Duodenal mucosa (tissue), 2 donors: ENCODE measurements at regions not wholly inside any gene's neighbourhood (a gene's known extent, or its start where the extent isn't known, plus 50 kb on each side); places are given as distances from the start of the nearest gene placed in this dataset.

Experiments used
- H3K27ac ChIP-seq: one replicate; pipeline ENCODE4 v1.7.0; 2013; ENCODE audit warnings: low read depth, low read length
- H3K27me3 ChIP-seq, 2 donors: one replicate each; pipeline ENCODE4 v1.7.0; 2013; ENCODE audit warnings: low read length in 2 of 2, control low read depth in 1 of 2; ENCODE audit not compliant: insufficient read depth in 2 of 2, control insufficient read depth in 1 of 2
- H3K36me3 ChIP-seq, 2 donors: one replicate each; pipeline ENCODE4 v1.7.0; 2013; ENCODE audit warnings: low read length in 2 of 2, control low read depth in 1 of 2; ENCODE audit not compliant: insufficient read depth in 2 of 2, control insufficient read depth in 1 of 2
- H3K4me1 ChIP-seq, 2 donors: one replicate each; pipeline ENCODE4 v1.7.0; 2013; ENCODE audit warnings: low read length in 2 of 2, control low read depth in 1 of 2; ENCODE audit not compliant: insufficient read depth in 2 of 2, control insufficient read depth in 1 of 2
- H3K4me3 ChIP-seq, 2 donors: one replicate each; pipeline ENCODE4 v1.7.0; 2013; ENCODE audit warnings: low read length in 2 of 2, low read depth in 1 of 2
- H3K9ac ChIP-seq, 2 donors: one replicate each; pipeline ENCODE4 v1.7.0; 2013; ENCODE audit warnings: low read length in 2 of 2, low read depth in 1 of 2
- H3K9me3 ChIP-seq, 2 donors: one replicate each; pipeline ENCODE4 v1.7.0; 2013; ENCODE audit warnings: low read length in 2 of 2, control low read depth in 1 of 2; ENCODE audit not compliant: control insufficient read depth in 1 of 2

DNA sequence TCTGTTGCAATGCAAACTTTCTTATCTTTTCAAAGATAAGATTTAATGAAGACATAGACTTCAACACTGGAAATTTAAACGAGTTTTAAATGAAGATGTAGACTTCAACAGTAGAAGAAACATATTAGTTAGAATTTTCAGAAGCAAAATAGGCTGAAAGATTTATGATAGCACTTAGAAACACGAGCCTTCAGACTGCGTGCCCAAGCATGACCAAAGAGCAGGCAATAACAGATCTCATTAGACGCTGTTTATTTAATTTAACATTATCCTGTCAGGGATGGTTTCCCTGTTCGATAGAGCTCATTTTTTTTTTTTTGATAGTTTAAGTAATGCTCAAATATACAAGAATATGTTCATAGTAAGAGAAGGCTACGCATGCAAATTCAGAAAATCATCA, 604.7 kb upstream of the SOX9 start:
- no peaks in the 10 kb centered on the region for H3K27me3 ChIP-seq
- no peaks in the 10 kb centered on the region for H3K36me3 ChIP-seq
- no peaks in the 10 kb centered on the region for H3K4me1 ChIP-seq
- H3K9me3 ChIP-seq = no peaks in the 10 kb centered on the region
- H3K27ac ChIP-seq = no peak overlapping the region
- no peak overlapping the region for H3K9ac ChIP-seq
- H3K4me3 ChIP-seq = no peak overlapping the region

DNA sequence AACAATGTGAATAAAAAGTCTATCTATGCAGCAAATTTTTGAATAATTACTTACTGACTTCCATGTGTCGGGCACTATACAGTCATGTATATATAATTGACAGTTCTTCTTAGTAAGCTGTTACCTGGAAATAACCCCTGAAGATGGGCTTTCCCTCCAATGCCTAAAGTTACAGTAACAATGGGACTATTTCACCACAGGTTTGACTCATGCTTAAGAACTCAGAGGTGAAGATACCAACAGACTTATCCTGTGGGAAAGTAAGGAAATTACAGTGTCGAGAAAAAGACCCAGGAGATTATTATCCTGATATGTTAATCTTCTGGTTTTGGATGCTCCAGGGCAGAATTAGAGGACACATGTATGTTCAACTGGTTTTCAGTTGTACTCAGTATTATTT, 601.5 kb upstream of the SOX9 start:
- Histone ChIP-seq H3K27ac (no peak overlapping the region), H3K4me3 (no peak overlapping the region), H3K9me3 (no peaks in the 10 kb centered on the region), H3K27me3 (no peaks in the 10 kb centered on the region), H3K9ac (no peak overlapping the region), H3K4me1 (no peaks in the 10 kb centered on the region), H3K36me3 (no peaks in the 10 kb centered on the region)

DNA sequence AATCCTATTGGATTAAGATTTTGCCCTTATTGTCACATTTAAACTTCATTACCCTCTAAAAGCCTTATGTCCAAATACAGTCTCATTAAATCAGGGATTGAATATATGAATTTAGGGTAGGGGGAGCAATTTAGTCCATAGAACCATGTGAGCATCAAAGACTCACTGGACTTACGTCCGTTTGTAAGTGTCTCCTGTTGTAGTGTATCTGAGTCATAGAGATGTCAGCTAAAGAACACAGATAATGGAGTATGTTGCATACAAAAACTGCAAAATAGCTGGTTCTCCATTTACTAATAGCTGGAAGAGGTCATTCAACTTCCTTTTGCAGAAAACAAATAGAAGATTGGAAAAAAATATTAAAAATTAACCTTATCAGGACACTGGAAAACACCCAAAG, 599.1 kb upstream of the SOX9 start:
- H3K36me3 ChIP-seq = no peaks in the 10 kb centered on the region
- H3K4me1 ChIP-seq = no peaks in the 10 kb centered on the region

DNA sequence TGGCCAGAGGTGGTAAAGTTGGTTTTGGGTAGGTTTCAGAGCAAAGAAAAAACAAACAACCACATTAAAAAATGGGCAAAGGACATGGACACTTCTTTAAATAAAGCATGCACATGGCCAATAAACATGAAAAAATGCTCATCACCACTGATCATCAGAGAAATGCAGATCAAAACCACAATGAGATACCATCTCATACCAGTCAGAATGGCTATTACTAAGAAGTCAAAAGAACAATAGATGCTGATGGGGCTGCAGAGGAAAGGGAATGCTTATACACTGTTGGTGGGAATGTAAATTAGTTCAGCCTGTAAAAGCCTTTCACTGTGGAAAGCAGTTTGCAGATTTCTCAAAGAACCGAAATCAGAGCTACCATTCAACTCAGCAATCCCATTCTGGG, 598.4 kb upstream of the SOX9 start:
- Histone ChIP-seq H3K27me3 (no peaks in the 10 kb centered on the region), H3K4me3 (no peak overlapping the region), H3K27ac (no peak overlapping the region), H3K9me3 (no peaks in the 10 kb centered on the region), H3K4me1 (no peaks in the 10 kb centered on the region), H3K36me3 (no peaks in the 10 kb centered on the region), H3K9ac (no peak overlapping the region)

More for the DNA sequence above, 599.1 kb upstream of the SOX9 start:
- Histone ChIP-seq H3K9ac (no peak overlapping the region), H3K27me3 (no peaks in the 10 kb centered on the region), H3K9me3 (no peaks in the 10 kb centered on the region), H3K4me3 (no peak overlapping the region), H3K27ac (no peak overlapping the region)

DNA sequence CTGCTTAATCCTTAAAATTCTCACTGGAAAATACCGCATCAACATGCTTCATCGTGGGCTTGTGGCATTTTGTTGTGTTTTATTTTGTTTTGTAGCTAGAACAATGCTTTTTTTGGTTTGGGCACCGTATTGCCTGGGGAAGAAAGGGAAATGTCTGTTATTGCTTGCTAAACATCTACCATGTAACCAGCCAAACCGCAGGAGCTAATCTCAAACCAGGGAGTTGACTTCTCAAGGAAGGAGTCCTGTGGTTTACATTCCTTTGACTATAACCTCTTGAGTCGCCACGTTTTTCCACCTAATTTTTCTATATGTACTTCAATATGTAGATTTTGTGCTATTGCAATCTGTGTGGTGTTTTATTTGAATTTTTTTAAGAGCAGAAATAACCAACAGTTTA, 593.5 kb upstream of the SOX9 start:
- no peak overlapping the region for H3K27ac ChIP-seq
- H3K4me3 ChIP-seq = no peak overlapping the region

DNA sequence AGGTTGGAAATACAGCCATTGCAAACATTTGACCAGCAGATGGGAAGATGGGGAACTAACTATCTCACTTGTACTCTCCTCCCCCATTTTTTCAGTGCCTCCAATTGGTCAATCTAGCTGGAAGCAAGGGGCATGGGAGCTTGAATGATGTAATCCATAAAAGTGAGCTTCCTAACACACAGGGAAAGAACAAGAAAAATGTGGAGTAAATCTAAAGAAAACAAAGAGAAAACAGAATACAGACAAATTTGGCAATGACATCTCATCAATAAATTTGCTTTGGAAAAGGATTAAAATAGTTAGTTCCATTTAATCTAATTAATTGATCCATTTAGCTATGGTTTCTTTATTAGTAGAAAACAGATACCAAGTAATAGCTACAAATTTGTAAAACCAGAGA, 592.6 kb upstream of the SOX9 start:
- Histone ChIP-seq H3K4me1 (no peaks in the 10 kb centered on the region), H3K4me3 (no peak overlapping the region), H3K36me3 (no peaks in the 10 kb centered on the region), H3K27me3 (no peaks in the 10 kb centered on the region), H3K27ac (no peak overlapping the region), H3K9me3 (no peaks in the 10 kb centered on the region), H3K9ac (no peak overlapping the region)

More for the DNA sequence above, 593.5 kb upstream of the SOX9 start:
- H3K9me3 ChIP-seq = no peaks in the 10 kb centered on the region
- H3K27me3 ChIP-seq = no peaks in the 10 kb centered on the region
- no peaks in the 10 kb centered on the region for H3K4me1 ChIP-seq
- no peaks in the 10 kb centered on the region for H3K36me3 ChIP-seq
- H3K9ac ChIP-seq = no peak overlapping the region

DNA sequence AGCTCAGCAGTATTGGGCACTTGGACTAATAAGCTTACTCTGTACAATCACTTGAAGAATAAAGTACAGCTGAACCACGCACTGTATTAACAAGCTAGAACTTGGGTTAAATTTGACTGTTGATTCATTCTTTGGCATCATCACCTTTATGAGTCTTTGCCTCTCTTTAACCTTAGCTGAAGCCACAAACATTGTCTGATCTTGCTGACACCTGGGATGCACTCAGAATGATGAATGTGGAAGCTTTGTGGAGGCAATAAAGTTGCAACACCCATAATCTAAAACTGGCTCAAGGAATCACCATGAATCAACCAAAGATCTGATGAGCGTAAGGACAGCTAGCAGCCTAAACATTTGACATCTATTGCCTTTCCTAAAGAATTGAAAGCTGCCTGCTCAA, 590.6 kb upstream of the SOX9 start:
- Histone ChIP-seq H3K4me3 (no peak overlapping the region), H3K4me1 (no peaks in the 10 kb centered on the region), H3K27me3 (no peaks in the 10 kb centered on the region), H3K36me3 (no peaks in the 10 kb centered on the region), H3K9me3 (no peaks in the 10 kb centered on the region), H3K9ac (no peak overlapping the region), H3K27ac (no peak overlapping the region)

DNA sequence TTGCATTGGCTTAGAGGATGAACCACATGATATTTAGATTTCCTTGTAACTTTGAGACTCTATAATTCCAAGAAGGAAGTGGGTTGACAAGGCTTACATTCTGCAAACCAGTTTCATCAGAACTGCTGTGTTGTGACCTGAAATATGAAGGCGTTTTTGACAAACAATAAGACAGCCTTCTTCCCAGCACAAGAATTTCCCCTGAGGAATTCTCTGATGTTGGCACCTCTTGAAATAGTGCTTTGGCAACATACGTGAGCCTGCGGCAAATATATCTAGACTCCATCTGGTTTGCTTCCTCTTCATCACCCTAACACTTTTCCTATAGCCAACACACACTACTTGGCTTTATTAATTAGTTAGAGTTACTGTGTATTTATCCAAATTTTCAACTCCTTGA, 585.5 kb upstream of the SOX9 start:
- Histone ChIP-seq H3K27me3 (no peaks in the 10 kb centered on the region), H3K9ac (no peak overlapping the region), H3K9me3 (no peaks in the 10 kb centered on the region), H3K27ac (no peak overlapping the region), H3K4me1 (no peaks in the 10 kb centered on the region), H3K36me3 (no peaks in the 10 kb centered on the region), H3K4me3 (no peak overlapping the region)

DNA sequence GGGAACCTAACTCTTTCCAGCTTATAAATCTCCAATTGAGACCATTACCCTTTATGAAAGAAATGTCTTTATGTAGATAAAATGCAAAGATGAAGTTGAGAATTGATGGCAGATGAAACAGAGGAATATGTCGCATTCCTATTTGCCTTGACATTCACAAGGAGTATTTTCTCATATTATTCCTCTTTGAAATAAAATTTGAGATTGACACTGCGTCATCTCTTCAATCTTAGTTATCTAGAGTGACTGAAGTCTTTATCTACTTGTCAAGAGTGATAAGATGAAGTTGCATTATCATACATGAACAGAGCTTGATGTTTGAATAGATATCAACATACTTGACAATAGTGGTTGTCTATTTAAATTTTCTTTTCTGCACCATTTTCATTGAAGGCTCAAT, 574.4 kb upstream of the SOX9 start:
- H3K4me1 ChIP-seq = no peaks in the 10 kb centered on the region
- H3K4me3 ChIP-seq = no peak overlapping the region
- H3K36me3 ChIP-seq = no peaks in the 10 kb centered on the region
- H3K27me3 ChIP-seq = no peaks in the 10 kb centered on the region
- no peak overlapping the region for H3K9ac ChIP-seq
- H3K27ac ChIP-seq = no peak overlapping the region
- no peaks in the 10 kb centered on the region for H3K9me3 ChIP-seq

DNA sequence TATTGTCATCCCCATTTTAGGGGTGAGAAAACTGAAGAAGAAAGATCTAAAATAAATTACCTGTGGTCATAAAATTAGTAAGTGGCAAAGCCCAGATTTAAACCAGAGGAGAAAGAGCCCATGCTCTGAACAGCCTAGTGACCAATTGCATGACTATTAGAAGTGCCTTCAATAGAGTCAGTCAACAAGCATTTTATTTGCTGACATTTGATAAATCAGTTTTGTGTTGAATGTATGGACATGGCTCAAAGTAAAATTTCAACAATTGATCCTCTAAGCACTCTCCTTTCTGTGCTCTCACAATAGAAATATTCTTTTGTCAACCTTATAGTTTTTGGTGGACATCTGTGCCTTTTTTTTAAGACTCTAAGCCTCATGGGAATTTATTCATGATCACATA, 572.9 kb upstream of the SOX9 start:
- Histone ChIP-seq H3K27me3 (no peaks in the 10 kb centered on the region), H3K9ac (no peak overlapping the region), H3K4me3 (no peak overlapping the region), H3K4me1 (no peaks in the 10 kb centered on the region), H3K36me3 (no peaks in the 10 kb centered on the region), H3K27ac (no peak overlapping the region), H3K9me3 (no peaks in the 10 kb centered on the region)

DNA sequence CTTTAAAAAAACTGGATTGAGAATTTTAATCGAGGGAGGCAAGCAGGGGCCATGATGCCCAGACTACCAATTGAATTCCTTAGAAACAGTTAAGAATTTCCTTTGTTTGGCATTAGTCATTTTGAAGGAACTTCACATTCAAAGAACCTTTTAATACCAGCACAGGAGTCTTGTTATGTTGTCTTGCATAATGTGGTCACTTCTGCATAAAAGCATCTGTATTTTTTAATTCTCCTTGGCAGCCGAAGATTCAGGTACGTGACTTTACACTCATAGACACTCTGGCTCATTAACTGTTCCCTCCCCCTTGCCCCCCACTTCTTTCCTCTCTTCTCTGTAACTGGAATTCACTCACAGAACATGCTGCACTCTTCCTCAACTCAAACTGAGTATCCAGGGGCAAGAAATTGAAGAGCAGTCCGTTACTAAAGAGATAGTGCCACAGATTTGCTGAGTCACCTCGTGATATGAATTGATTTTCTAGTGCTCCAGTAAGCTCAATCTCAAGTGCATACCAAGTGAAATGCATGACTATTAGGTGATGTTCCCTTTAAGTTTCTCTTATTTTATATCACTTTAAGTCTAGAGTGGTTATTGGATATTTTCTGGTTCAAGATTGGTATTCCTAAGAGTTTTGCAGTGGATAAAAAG, 572.2 kb upstream of the SOX9 start:
- no peaks in the 10 kb centered on the region for H3K4me1 ChIP-seq
- H3K9me3 ChIP-seq = no peaks in the 10 kb centered on the region
- no peak overlapping the region for H3K4me3 ChIP-seq
- no peak overlapping the region for H3K27ac ChIP-seq
- no peaks in the 10 kb centered on the region for H3K36me3 ChIP-seq
- H3K27me3 ChIP-seq = no peaks in the 10 kb centered on the region
- no peak overlapping the region for H3K9ac ChIP-seq
